ENCODE measurements at regions not wholly inside any gene's neighbourhood (a gene's known extent, or its start where the extent isn't known, plus 50 kb on each side); places are given as distances from the start of the nearest gene placed in this dataset.

DNA sequence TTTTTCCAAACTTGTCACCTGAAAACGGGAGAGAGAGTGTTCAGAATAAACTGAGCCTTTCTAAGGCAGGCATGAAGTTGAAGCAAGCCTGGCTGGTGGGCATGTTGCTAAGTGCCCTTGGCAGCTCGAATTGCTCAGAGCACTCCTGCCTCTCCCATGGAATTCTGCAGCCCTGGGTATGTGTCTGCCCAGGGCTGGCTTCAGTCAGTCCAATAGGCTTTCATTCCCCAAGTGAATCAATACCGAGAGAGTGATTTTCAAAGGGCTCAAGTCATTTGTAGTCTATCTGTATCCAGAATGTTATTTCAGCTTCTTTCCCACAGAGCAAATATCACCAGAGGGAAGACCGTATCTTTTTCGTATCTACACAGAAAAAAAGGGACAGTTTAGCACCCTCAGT is 415.5 kb upstream of the COBL start:
- TF ChIP-seq, protein P1, sequence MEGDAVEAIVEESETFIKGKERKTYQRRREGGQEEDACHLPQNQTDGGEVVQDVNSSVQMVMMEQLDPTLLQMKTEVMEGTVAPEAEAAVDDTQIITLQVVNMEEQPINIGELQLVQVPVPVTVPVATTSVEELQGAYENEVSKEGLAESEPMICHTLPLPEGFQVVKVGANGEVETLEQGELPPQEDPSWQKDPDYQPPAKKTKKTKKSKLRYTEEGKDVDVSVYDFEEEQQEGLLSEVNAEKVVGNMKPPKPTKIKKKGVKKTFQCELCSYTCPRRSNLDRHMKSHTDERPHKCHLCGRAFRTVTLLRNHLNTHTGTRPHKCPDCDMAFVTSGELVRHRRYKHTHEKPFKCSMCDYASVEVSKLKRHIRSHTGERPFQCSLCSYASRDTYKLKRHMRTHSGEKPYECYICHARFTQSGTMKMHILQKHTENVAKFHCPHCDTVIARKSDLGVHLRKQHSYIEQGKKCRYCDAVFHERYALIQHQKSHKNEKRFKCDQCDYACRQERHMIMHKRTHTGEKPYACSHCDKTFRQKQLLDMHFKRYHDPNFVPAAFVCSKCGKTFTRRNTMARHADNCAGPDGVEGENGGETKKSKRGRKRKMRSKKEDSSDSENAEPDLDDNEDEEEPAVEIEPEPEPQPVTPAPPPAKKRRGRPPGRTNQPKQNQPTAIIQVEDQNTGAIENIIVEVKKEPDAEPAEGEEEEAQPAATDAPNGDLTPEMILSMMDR (IDR thresholded peaks at IDR 0.05; ENCODE audit: insufficient read depth, low read length, poor library complexity, severe bottlenecking): no peak
- no peak for TF ChIP-seq EZH2phosphoT487 (conservative IDR thresholded peaks at IDR 0.05; ENCODE audit: low read length)
